ENCODE measurements at regions not wholly inside any gene's neighbourhood (a gene's known extent, or its start where the extent isn't known, plus 50 kb on each side); places are given as distances from the start of the nearest gene placed in this dataset.

DNA sequence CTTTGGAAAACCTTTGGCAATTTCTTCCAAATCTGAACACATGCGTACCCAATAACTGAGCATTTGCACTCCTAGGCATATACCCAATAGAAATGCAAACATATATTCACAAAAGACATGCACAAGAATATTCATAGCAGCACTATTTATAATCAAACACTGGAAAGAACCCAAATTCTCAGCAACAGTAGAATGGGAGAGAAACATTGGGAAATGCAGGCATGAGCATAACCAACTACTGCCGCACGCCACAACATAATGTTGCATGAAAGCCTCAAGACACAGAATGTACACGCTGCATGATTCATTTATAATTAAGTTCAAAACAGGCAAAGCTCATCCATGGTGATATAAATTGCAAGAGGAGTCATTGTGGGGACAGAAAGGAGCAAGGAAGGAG lies 69.5 kb upstream of the FBXO28 start:
- TF ChIP-seq, protein P1, sequence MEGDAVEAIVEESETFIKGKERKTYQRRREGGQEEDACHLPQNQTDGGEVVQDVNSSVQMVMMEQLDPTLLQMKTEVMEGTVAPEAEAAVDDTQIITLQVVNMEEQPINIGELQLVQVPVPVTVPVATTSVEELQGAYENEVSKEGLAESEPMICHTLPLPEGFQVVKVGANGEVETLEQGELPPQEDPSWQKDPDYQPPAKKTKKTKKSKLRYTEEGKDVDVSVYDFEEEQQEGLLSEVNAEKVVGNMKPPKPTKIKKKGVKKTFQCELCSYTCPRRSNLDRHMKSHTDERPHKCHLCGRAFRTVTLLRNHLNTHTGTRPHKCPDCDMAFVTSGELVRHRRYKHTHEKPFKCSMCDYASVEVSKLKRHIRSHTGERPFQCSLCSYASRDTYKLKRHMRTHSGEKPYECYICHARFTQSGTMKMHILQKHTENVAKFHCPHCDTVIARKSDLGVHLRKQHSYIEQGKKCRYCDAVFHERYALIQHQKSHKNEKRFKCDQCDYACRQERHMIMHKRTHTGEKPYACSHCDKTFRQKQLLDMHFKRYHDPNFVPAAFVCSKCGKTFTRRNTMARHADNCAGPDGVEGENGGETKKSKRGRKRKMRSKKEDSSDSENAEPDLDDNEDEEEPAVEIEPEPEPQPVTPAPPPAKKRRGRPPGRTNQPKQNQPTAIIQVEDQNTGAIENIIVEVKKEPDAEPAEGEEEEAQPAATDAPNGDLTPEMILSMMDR (IDR thresholded peaks at IDR 0.05): no peak
- no peak for TF ChIP-seq ZFX (IDR thresholded peaks at IDR 0.05; ENCODE audit: borderline replicate concordance)
